Fibroblast of mammary gland (primary cell): ENCODE measurements at regions not wholly inside any gene's neighbourhood (a gene's known extent, or its start where the extent isn't known, plus 50 kb on each side); places are given as distances from the start of the nearest gene placed in this dataset.
A peak's percentile ranks its signal among the peaks of the same experiment; 100 is the strongest.

Source experiments
- DNase-seq: peaks from one replicate; pipeline ENCODE4 v3.0.0-alpha.2; 2010; ENCODE audit warnings: low read depth
- H3K4me3 ChIP-seq: 2 replicates; pipeline ENCODE4 v1.5.1; 2011; ENCODE audit warnings: low read depth, mild to moderate bottlenecking, low read length, moderate library complexity; ENCODE audit not compliant: control insufficient read depth
- CTCF ChIP-seq: conservative IDR thresholded peaks from 2 replicates; pipeline ENCODE4 v1.5.1; 2011; ENCODE audit warnings: low read depth, low read length, inconsistent platforms; ENCODE audit not compliant: control insufficient read depth, insufficient read depth

GRCh38 chr4:129806986-129807385 lies 711.0 kb downstream of the C4orf33 start:
- no peak for DNase-seq
- H3K4me3 ChIP-seq, result no peak overlapping the region
- no peak for TF ChIP-seq CTCF

- H3K4me3 ChIP-seq, result no peak overlapping the region
- no peak for TF ChIP-seq CTCF
- no peak for DNase-seq
These were observed 712.3 kb downstream of the C4orf33 start for GRCh38 chr4:129808242-129808641.

GRCh38 chr4:129821073-129821472 lies 725.1 kb downstream of the C4orf33 start:
- TF ChIP-seq CTCF, result no peak
- no peak overlapping the region for H3K4me3 ChIP-seq
- no peak for DNase-seq

GRCh38 chr4:129821963-129822362 lies 726.0 kb downstream of the C4orf33 start:
- TF ChIP-seq CTCF, result no peak
- no peak overlapping the region for H3K4me3 ChIP-seq
- peak; percentile 15 for DNase-seq

GRCh38 chr4:129822701-129823100 lies 726.7 kb downstream of the C4orf33 start:
- DNase-seq, result peak; percentile 67
- no peak for TF ChIP-seq CTCF
- H3K4me3 ChIP-seq, result no peak overlapping the region

- DNase-seq, result peak; percentile 74
- H3K4me3 ChIP-seq, result no peak overlapping the region
- no peak for TF ChIP-seq CTCF
These were observed 727.2 kb downstream of the C4orf33 start for GRCh38 chr4:129823105-129823504.

GRCh38 chr4:129829373-129829772 lies 733.4 kb downstream of the C4orf33 start:
- H3K4me3 ChIP-seq, result no peak overlapping the region
- no peak for DNase-seq
- TF ChIP-seq CTCF, result no peak
